Ectodermal cell (in vitro differentiated cells): ENCODE measurements at regions not wholly inside any gene's neighbourhood (a gene's known extent, or its start where the extent isn't known, plus 50 kb on each side); places are given as distances from the start of the nearest gene placed in this dataset.
"Not testable (repeated sequence)": the region's sequence is repeated elsewhere in the genome, so short reads cannot be mapped to it uniquely, and the experiment has no call there.

Experiments used
- H3K27ac ChIP-seq: 2 replicates; pipeline ENCODE4 v1.7.0; 2013; ENCODE audit warnings: mild to moderate bottlenecking, low read depth, low read length; ENCODE audit not compliant: insufficient read depth, poor library complexity, severe bottlenecking
- H3K27me3 ChIP-seq: 2 replicates; pipeline ENCODE4 v1.7.0; 2013; ENCODE audit warnings: mild to moderate bottlenecking, low read length; ENCODE audit not compliant: insufficient read depth, control insufficient read depth, poor library complexity, severe bottlenecking
- H3K36me3 ChIP-seq: one replicate; pipeline ENCODE4 v1.7.0; 2013; ENCODE audit warnings: low read length; ENCODE audit not compliant: control insufficient read depth, insufficient read depth
- H3K4me1 ChIP-seq: one replicate; pipeline ENCODE4 v1.7.0; 2013; ENCODE audit warnings: low read length; ENCODE audit not compliant: control insufficient read depth, insufficient read depth
- H3K4me3 ChIP-seq: 2 replicates; pipeline ENCODE4 v1.7.0; 2013; ENCODE audit warnings: low read depth, low read length, control low read depth; ENCODE audit not compliant: insufficient read depth
- H3K9me3 ChIP-seq: 2 replicates; pipeline ENCODE4 v1.7.0; 2013; ENCODE audit warnings: mild to moderate bottlenecking, low read length, moderate library complexity; ENCODE audit not compliant: control insufficient read depth
- WGBS, 2 experiments: methylation state at CpG; one replicate each; pipeline ENCODE4 v1.1.7; 2013; ENCODE audit warnings: missing lambda C conversion rate in 2 of 2; 5-methylcytosine and 5-hydroxymethylcytosine counted together

- no peaks in the 10 kb centered on the region for H3K4me1 ChIP-seq
- H3K27ac ChIP-seq: no peak overlapping the region
- 85 to 90% methylated on average over 4 of the region's 4 CpGs for WGBS, 2 experiments
- H3K36me3 ChIP-seq: no peaks in the 10 kb centered on the region
- H3K4me3 ChIP-seq: no peak overlapping the region
- no peaks in the 10 kb centered on the region for H3K27me3 ChIP-seq
- H3K9me3 ChIP-seq: no peaks in the 10 kb centered on the region
These were observed 213.4 kb upstream of the TBL1XR1 start for GRCh38 chr3:177410730-177411129.

DNA sequence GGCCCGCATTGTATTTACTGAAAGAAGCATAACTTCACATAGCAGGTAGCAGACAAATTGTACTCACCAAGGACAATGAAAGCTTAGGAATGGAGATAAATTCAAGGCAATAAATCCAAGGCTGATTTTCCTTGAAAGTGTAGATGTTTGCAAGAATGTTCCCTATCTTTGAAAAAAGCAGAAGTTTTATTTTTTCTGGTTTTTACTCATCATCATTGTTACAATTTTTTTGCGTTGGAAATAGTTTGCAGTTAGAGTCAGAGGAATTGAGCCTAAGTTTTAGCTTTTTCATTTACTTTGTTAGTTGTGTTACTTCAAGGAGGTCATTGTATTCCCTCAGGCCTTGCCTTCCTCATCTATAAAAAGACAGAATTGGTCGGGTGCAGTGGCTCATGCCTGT is 213.9 kb upstream of the TBL1XR1 start:
- no peak overlapping the region for H3K27ac ChIP-seq
- 94 to 95% methylated on average over 3 of the region's 3 CpGs for WGBS, 2 experiments
- no peak overlapping the region for H3K4me3 ChIP-seq
- no peaks in the 10 kb centered on the region for H3K9me3 ChIP-seq
- H3K4me1 ChIP-seq: no peaks in the 10 kb centered on the region
- no peaks in the 10 kb centered on the region for H3K36me3 ChIP-seq
- H3K27me3 ChIP-seq: no peaks in the 10 kb centered on the region

DNA sequence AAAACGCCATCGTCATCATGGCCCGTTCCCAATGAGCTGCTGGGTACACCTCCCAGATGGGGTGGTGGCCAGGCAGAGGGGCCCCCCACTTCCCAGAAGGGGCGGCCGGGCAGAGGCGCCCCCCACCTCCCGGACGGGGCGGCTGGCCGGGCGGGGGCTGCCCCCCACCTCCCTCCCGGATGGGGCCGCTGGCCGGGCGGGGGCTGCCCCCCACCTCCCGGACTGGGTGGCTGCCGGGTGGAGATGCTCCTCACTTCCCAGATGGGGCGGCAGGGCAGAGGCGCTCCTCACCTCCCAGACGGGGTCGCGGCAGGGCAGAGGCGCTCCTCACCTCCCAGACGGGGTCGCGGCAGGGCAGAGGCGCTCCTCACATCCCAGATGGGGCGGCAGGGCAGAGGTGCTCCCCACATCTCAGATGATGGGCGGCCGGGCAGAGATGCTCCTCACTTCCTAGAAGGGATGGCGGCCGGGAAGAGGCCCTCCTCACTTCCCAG is 215.4 kb upstream of the TBL1XR1 start:
- H3K36me3 ChIP-seq, H3K4me3 ChIP-seq, H3K27ac ChIP-seq, H3K27me3 ChIP-seq, H3K9me3 ChIP-seq, H3K4me1 ChIP-seq: not testable (repeated sequence)
- 96 to 97% methylated on average over 30 to 32 of the region's 32 CpGs for WGBS, 2 experiments

GRCh38 chr3:177414093-177414492 is 216.8 kb upstream of the TBL1XR1 start:
- Histone ChIP-seq H3K9me3 (no peaks in the 10 kb centered on the region), H3K36me3 (no peaks in the 10 kb centered on the region), H3K27ac (no peak overlapping the region), H3K4me3 (no peak overlapping the region), H3K27me3 (no peaks in the 10 kb centered on the region), H3K4me1 (no peaks in the 10 kb centered on the region)
- 95% methylated on average over 6 of the region's 6 CpGs for WGBS, 2 experiments

GRCh38 chr3:177418787-177419186 is 221.5 kb upstream of the TBL1XR1 start:
- H3K36me3 ChIP-seq: no peaks in the 10 kb centered on the region
- no peak overlapping the region for H3K4me3 ChIP-seq
- WGBS, 2 experiments: 91 to 100% methylated on average over 1 of the region's 1 CpG
- H3K27me3 ChIP-seq: no peaks in the 10 kb centered on the region
- no peaks in the 10 kb centered on the region for H3K4me1 ChIP-seq
- no peak overlapping the region for H3K27ac ChIP-seq
- no peaks in the 10 kb centered on the region for H3K9me3 ChIP-seq

DNA sequence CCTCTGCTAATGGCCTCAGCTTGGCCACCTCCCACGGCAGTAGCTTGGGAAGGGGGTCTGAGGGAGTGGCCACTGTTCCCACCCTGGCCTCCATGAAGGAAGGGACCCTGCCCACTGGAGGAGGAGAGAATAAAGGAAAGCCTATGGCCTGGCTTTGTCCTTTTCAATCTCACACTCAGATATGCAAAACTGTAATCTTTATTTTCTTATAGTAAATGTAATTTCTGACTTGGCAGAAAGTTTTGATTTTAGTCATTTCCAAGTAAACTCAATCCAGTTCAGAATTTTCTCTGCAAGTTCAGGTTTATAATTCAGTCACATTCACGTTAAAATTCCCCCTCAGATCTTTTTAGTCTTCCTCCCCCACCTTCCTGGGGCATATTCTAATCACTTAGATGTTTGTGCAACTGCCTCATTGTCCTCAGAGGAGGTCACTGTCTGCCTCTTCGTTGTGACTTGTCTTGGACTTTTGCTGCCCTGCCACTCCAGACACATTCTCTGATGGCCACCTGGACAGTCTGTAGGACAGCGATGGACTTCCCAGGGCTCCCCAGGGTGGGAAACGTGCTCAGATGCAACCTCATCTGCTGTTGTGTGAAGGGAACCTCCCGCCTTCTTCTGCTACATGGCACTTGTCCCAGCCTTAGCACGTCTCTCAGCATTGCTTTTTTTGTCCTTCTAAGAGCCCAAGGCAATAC is 222.8 kb upstream of the TBL1XR1 start:
- no peaks in the 10 kb centered on the region for H3K4me1 ChIP-seq
- no peaks in the 10 kb centered on the region for H3K27me3 ChIP-seq
- no peaks in the 10 kb centered on the region for H3K9me3 ChIP-seq
- H3K36me3 ChIP-seq: no peaks in the 10 kb centered on the region
- no peak overlapping the region for H3K4me3 ChIP-seq
- H3K27ac ChIP-seq: no peak overlapping the region
- 85 to 86% methylated on average over 7 of the region's 7 CpGs for WGBS, 2 experiments

DNA sequence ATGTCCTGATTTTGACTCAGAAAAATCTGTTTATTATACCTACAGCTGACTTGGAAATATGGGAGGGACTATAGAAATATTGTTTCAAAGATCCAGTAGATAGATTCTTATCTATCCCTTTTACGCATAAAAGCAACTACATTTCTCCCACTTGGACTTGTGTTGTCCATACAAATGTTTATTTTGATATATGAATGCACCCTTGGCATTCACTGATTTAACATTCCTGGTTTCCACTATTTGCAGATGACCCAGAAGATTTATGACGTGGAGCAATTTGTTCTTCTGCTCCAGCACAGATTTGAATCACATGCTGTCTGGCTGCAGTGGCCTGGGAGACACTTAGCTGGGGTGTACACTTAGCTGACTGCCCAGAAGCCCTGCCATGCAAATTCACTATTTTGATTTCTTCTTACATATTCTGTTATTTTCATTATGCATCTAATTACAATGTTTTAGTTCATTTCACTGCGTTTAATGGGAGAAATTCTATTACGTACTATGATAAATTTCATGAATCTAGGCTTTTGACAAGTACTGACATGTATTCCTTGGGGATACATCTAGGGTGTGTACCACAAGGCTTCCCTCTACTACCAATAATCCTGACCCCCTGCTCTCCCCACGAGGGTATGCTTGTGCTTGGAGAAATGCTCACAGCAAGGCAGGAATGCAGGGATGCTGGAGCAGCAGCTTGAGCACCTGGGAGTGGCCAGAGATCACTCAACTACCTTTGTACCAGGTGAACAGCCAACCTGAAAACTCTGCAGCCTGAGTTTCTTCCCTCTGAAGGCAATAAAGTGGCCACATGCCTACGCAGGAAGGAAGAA is 223.6 kb upstream of the TBL1XR1 start:
- no peaks in the 10 kb centered on the region for H3K27me3 ChIP-seq
- H3K27ac ChIP-seq: no peak overlapping the region
- 87 to 92% methylated on average over 5 of the region's 6 CpGs for WGBS, 2 experiments
- H3K4me3 ChIP-seq: no peak overlapping the region
- no peaks in the 10 kb centered on the region for H3K9me3 ChIP-seq
- H3K36me3 ChIP-seq: no peaks in the 10 kb centered on the region
- H3K4me1 ChIP-seq: no peaks in the 10 kb centered on the region

GRCh38 chr3:177421481-177421785 is 224.2 kb upstream of the TBL1XR1 start:
- Histone ChIP-seq H3K36me3 (no peaks in the 10 kb centered on the region), H3K4me3 (no peak overlapping the region), H3K4me1 (no peaks in the 10 kb centered on the region), H3K27ac (no peak overlapping the region), H3K27me3 (no peaks in the 10 kb centered on the region), H3K9me3 (no peaks in the 10 kb centered on the region)
- WGBS, 2 experiments: 88 to 90% methylated on average over 1 of the region's 1 CpG

GRCh38 chr3:177424521-177424920 is 227.2 kb upstream of the TBL1XR1 start:
- Histone ChIP-seq H3K4me1 (no peaks in the 10 kb centered on the region), H3K9me3 (no peaks in the 10 kb centered on the region), H3K36me3 (no peaks in the 10 kb centered on the region), H3K27me3 (no peaks in the 10 kb centered on the region), H3K27ac (no peak overlapping the region), H3K4me3 (no peak overlapping the region)
- WGBS, 2 experiments: 86 to 88% methylated on average over 3 of the region's 3 CpGs

DNA sequence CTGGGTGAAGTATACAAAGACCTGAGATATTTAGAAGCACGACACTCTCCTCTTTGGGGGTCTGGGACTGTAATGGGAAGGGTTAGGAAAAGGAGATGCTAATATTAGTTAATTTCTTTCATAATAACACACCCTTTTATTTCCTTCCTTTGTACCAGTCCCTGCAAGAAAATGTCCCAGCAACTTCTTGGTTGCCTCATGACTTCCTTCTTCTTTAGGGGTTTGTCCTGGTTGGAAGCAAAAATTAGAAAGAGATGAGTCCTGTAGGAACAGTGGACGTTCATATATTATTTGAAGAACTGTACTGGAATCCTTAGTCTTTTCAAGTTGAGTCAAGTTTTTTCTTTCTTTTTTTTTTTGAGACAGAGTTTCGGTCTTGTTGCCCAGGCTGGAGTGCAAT is 227.8 kb upstream of the TBL1XR1 start:
- H3K27me3 ChIP-seq: no peaks in the 10 kb centered on the region
- H3K36me3 ChIP-seq: no peaks in the 10 kb centered on the region
- H3K4me3 ChIP-seq: no peak overlapping the region
- no peaks in the 10 kb centered on the region for H3K9me3 ChIP-seq
- H3K27ac ChIP-seq: no peak overlapping the region
- 89 to 93% methylated on average over 2 to 3 of the region's 3 CpGs for WGBS, 2 experiments
- no peaks in the 10 kb centered on the region for H3K4me1 ChIP-seq
